ENCODE measurements at regions not wholly inside any gene's neighbourhood (a gene's known extent, or its start where the extent isn't known, plus 50 kb on each side); places are given as distances from the start of the nearest gene placed in this dataset.

DNA sequence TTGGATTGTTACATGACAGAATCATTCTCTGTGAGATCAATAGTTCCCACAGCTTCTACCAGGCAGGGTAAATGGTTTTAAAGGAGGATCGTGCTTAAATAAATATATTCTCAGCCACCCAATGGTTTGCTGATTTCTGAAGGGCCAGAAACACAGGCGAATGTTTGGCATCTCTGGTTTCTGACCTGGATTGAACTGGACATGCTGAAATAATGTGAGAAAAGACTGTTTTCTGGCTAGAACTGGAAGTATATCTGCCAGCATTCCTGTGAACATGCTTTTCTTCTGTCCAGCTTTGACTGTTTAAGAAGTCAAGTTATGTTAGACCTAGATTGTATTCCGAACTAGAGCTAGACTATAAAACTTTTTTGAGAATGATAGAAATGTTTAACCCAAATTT lies 77.1 kb upstream of the COL3A1 start:
- no peak for DNase-seq
- Histone ChIP-seq H3K27me3 (no peaks in the 10 kb centered on the region), H3K36me3 (no peaks in the 10 kb centered on the region), H3K4me1 (no peaks in the 10 kb centered on the region), H3K27ac (peak overlapping the region in 1 of 4 donors; percentile 22), H3K4me3 (no peak overlapping the region), H3K9me3 (no peaks in the 10 kb centered on the region)
- TF ChIP-seq, protein P1, sequence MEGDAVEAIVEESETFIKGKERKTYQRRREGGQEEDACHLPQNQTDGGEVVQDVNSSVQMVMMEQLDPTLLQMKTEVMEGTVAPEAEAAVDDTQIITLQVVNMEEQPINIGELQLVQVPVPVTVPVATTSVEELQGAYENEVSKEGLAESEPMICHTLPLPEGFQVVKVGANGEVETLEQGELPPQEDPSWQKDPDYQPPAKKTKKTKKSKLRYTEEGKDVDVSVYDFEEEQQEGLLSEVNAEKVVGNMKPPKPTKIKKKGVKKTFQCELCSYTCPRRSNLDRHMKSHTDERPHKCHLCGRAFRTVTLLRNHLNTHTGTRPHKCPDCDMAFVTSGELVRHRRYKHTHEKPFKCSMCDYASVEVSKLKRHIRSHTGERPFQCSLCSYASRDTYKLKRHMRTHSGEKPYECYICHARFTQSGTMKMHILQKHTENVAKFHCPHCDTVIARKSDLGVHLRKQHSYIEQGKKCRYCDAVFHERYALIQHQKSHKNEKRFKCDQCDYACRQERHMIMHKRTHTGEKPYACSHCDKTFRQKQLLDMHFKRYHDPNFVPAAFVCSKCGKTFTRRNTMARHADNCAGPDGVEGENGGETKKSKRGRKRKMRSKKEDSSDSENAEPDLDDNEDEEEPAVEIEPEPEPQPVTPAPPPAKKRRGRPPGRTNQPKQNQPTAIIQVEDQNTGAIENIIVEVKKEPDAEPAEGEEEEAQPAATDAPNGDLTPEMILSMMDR (IDR thresholded peaks at IDR 0.05) = no peak
- no peak for TF ChIP-seq POLR2A (IDR thresholded peaks at IDR 0.05)

DNA sequence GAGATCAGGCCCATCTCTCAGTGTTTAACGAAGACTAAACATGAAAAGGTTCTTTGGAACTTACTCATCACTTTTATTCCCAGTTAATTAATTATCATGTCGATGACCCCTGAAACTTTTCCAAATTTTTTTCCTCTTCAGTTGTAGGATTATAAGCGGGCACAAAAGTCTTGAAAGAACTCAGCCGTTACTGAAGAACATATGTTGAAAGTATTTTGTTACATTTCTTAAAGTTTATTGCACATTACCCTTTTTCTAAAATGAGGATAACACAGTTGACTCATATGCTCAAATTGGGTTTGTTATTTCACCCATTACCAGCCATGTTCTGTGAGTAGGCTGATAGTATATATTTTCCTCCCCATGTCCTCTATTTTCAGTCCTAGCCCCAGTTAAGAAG lies 75.9 kb upstream of the COL3A1 start:
- no peak for DNase-seq
- Histone ChIP-seq H3K9me3 (no peaks in the 10 kb centered on the region), H3K27ac (peak overlapping the region in 2 of 4 donors; percentile 5 to 22)

DNA sequence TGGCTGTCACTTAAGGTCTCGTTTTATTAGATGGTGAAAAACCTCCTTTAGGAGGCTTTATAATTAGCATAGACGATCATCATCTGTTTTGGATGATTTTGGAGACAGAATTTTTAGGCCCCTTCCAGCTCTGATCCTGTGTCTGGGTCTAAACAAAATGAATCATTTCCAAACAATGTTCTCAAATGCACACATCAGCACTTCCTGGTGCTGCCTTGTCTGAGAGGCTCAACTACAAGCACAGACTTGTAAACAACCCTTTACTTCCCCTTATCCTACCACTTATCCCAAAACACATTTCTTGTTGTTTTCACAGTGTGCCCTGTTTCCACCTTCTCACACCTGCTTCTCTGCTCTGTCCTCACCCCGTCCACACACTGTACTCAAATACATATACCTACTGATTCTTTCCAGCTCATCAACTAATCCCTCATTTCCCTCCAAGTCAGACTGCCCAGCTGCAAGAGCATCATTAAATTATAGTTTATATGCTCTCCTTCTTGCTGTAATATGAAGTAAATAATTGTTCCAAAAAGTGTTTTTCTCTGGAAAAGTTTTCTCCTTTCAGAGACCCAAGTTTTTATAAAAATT lies 71.2 kb upstream of the COL3A1 start:
- H3K36me3 ChIP-seq = no peaks in the 10 kb centered on the region
- H3K27me3 ChIP-seq = no peaks in the 10 kb centered on the region
- H3K4me3 ChIP-seq = no peak overlapping the region
- H3K27ac ChIP-seq = peak overlapping the region in 1 of 4 donors; percentile 31
- no peaks in the 10 kb centered on the region for H3K9me3 ChIP-seq
- no peak for TF ChIP-seq POLR2A (IDR thresholded peaks at IDR 0.05)
- TF ChIP-seq, protein P1 (IDR thresholded peaks at IDR 0.05) = no peak
- H3K4me1 ChIP-seq = no peaks in the 10 kb centered on the region
- DNase-seq = no peak

More for the DNA sequence above, 75.9 kb upstream of the COL3A1 start:
- no peaks in the 10 kb centered on the region for H3K27me3 ChIP-seq
- H3K4me1 ChIP-seq = no peaks in the 10 kb centered on the region
- no peak overlapping the region for H3K4me3 ChIP-seq
- H3K36me3 ChIP-seq = no peaks in the 10 kb centered on the region
- no peak for TF ChIP-seq POLR2A (IDR thresholded peaks at IDR 0.05)
- TF ChIP-seq, protein P1 (IDR thresholded peaks at IDR 0.05) = no peak

DNA sequence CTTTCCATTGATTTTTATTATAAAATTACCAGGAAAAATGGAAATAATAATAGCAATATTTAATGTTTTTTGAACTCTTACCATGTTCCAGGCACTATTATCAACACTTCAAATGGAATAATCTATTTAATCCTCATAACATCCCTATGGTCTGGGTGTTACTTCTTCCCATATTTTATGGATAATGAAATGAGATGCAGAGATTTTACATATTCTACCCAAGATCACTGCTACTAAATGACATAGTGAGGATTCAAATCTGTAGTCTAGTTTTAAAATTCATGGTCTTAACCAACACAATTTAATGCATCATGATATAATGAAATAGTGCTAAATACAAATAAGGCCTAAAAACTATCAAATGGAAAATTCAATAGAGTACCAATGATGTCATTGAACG lies 70.4 kb upstream of the COL3A1 start:
- no peak for DNase-seq
- H3K27ac ChIP-seq = no peak overlapping the region
- no peaks in the 10 kb centered on the region for H3K27me3 ChIP-seq
- H3K4me1 ChIP-seq = no peaks in the 10 kb centered on the region
- H3K9me3 ChIP-seq = no peaks in the 10 kb centered on the region
- no peak for TF ChIP-seq POLR2A (IDR thresholded peaks at IDR 0.05)
- TF ChIP-seq, protein P1 (IDR thresholded peaks at IDR 0.05) = no peak
- no peak overlapping the region for H3K4me3 ChIP-seq
- H3K36me3 ChIP-seq = no peaks in the 10 kb centered on the region

DNA sequence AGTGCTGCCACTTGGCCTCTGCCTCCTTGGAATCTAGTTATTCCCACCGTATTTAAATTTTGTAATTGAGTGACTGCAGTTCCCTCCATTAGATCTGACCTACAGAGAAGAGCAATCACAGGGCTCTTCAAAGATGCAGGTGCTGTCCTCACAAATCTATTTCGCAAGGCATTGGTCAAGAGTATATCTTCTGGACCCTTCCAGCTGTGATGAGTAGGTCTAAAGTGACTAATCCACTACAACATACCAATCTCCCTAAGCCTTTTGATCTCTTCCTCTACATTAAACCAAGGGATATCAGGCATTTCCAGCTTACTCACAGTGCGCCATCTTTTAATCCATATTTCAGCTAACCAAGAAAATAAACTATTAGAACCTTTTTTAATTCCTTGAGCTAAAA lies 65.1 kb upstream of the COL3A1 start:
- TF ChIP-seq POLR2A (IDR thresholded peaks at IDR 0.05) = no peak
- TF ChIP-seq, protein P1 (IDR thresholded peaks at IDR 0.05) = no peak
- no peaks in the 10 kb centered on the region for H3K4me1 ChIP-seq
- H3K27me3 ChIP-seq = no peaks in the 10 kb centered on the region
- H3K9me3 ChIP-seq = no peaks in the 10 kb centered on the region
- no peak for DNase-seq
- no peak overlapping the region for H3K4me3 ChIP-seq
- no peaks in the 10 kb centered on the region for H3K36me3 ChIP-seq
- no peak overlapping the region for H3K27ac ChIP-seq

DNA sequence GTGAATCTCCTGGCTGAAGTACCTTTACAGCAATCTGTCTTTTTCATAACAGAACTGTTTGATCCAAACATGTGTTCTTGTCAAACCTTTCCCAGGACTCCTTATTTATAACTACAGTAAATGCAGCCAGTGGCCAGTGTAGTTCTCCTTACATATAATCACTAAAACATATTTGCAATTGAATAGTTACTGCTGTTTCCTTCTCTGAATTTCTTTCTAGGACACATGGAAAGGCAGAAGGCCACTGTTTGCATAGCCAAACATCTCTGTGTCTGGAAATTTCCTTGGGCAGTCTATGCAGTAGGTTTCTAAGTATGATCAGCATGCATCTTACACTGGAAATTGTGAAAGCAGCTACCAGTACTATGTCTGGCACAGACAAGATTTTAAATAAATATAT lies 57.4 kb upstream of the COL3A1 start:
- Histone ChIP-seq H3K9me3 (no peaks in the 10 kb centered on the region), H3K4me3 (no peak overlapping the region), H3K4me1 (no peaks in the 10 kb centered on the region), H3K27me3 (no peaks in the 10 kb centered on the region), H3K27ac (no peak overlapping the region), H3K36me3 (no peaks in the 10 kb centered on the region)
- DNase-seq = no peak
- no peak for TF ChIP-seq POLR2A (IDR thresholded peaks at IDR 0.05)
- TF ChIP-seq, protein P1 (IDR thresholded peaks at IDR 0.05) = no peak

All from Peyer's patch (tissue), 4 donors.